OCI-LY1 (cell line): ENCODE measurements at regions not wholly inside any gene's neighbourhood (a gene's known extent, or its start where the extent isn't known, plus 50 kb on each side); places are given as distances from the start of the nearest gene placed in this dataset.

Experiments
- H2AFZ ChIP-seq: fragments of 200-600 bp; sonication (generic), shearing (Covaris generic); 2 replicates; pipeline ENCODE4 v1.6.0; 2014; ENCODE audit warnings: antibody characterized with exemption, mild to moderate bottlenecking, low read length
- H3F3A ChIP-seq: fragments of 200-600 bp; sonication (generic), shearing (Covaris generic); 2 replicates; pipeline ENCODE4 v1.6.0; 2014; ENCODE audit warnings: mild to moderate bottlenecking, antibody characterized with exemption, low read length, moderate library complexity; ENCODE audit not compliant: insufficient read depth
- H3K27ac ChIP-seq: fragments of 200-600 bp; sonication (generic); 2 replicates; pipeline ENCODE4 v1.5.1; 2014; ENCODE audit warnings: low read length, mixed run types, mild to moderate bottlenecking, low read depth; ENCODE audit not compliant: poor library complexity, severe bottlenecking
- H3K27me3 ChIP-seq: fragments of 200-600 bp; sonication (generic); 2 replicates; pipeline ENCODE4 v1.6.0; 2014; ENCODE audit warnings: antibody characterized with exemption, mild to moderate bottlenecking, low read length, moderate library complexity; ENCODE audit not compliant: insufficient read depth
- H3K36me3 ChIP-seq: fragments of 200-600 bp; sonication (generic); 2 replicates; pipeline ENCODE4 v1.6.1; 2014; ENCODE audit warnings: mild to moderate bottlenecking, antibody characterized with exemption, low read length, moderate library complexity, mixed read lengths; ENCODE audit not compliant: insufficient read depth
- H3K4me1 ChIP-seq: fragments of 200-600 bp; sonication (generic); 2 replicates; pipeline ENCODE4 v1.5.1; 2014; ENCODE audit warnings: mild to moderate bottlenecking, low read length, moderate library complexity; ENCODE audit not compliant: insufficient read depth, severe bottlenecking
- H3K4me2 ChIP-seq: fragments of 200-600 bp; sonication (generic), shearing (Covaris generic); 2 replicates; pipeline ENCODE4 v1.6.1; 2014; ENCODE audit warnings: low read length
- H3K4me3 ChIP-seq: fragments of 200-600 bp; sonication (generic); 2 replicates; pipeline ENCODE4 v1.5.1; 2014; ENCODE audit warnings: low read length, low read depth, mild to moderate bottlenecking, mixed read lengths; ENCODE audit not compliant: poor library complexity, severe bottlenecking
- H3K79me2 ChIP-seq: fragments of 200-600 bp; shearing (Covaris generic); 2 replicates; pipeline ENCODE4 v1.6.1; 2016; ENCODE audit warnings: mixed run types, low read length, mixed read lengths; ENCODE audit not compliant: insufficient read depth
- H3K9ac ChIP-seq: fragments of 200-600 bp; sonication (generic), shearing (Covaris generic); 2 replicates; pipeline ENCODE4 v1.6.1; 2014; ENCODE audit warnings: mild to moderate bottlenecking, low read length, mixed read lengths
- H3K9me2 ChIP-seq: fragments of 200-600 bp; sonication (generic), shearing (Covaris generic); 2 replicates; pipeline ENCODE4 v1.6.1; 2014; ENCODE audit warnings: low read depth, mild to moderate bottlenecking, low read length, mixed read lengths
- H3K9me3 ChIP-seq: fragments of 200-600 bp; shearing (Covaris generic); 2 replicates; pipeline ENCODE4 v1.6.1; 2014; ENCODE audit warnings: low read length, mixed read lengths
- H4K20me1 ChIP-seq: fragments of 200-600 bp; sonication (generic), shearing (Covaris generic); 2 replicates; pipeline ENCODE4 v1.6.0; 2016; ENCODE audit warnings: mild to moderate bottlenecking, low read length; ENCODE audit not compliant: insufficient read depth
- CTCF ChIP-seq: fragments of 200-600 bp; sonication (generic), shearing (Covaris generic); IDR thresholded peaks from 2 replicates; pipeline ENCODE4 v1.5.1; 2017; ENCODE audit warnings: mild to moderate bottlenecking, antibody characterized with exemption, low read length, moderate library complexity, mixed read lengths
- EZH2 ChIP-seq: fragments of 200-600 bp; sonication (generic), shearing (Covaris generic); IDR thresholded peaks from 2 replicates; pipeline ENCODE4 v1.8.0; 2017; ENCODE audit warnings: borderline replicate concordance, mixed run types, mild to moderate bottlenecking, antibody characterized with exemption, low read length, moderate library complexity, mixed read lengths

GRCh38 chr6:50442531-50443040, 270.7 kb upstream of the TFAP2D start:
- H3K9me2 ChIP-seq: no peaks in the 10 kb centered on the region
- H3K27ac ChIP-seq: no peak overlapping the region
- H3F3A ChIP-seq: no peaks in the 10 kb centered on the region
- H3K9me3 ChIP-seq: no peaks in the 10 kb centered on the region
- no peaks in the 10 kb centered on the region for H3K79me2 ChIP-seq
- no peaks in the 10 kb centered on the region for H3K36me3 ChIP-seq
- H2AFZ ChIP-seq: no peak overlapping the region
- no peak overlapping the region for H3K4me2 ChIP-seq
- no peaks in the 10 kb centered on the region for H3K27me3 ChIP-seq
- H4K20me1 ChIP-seq: no peaks in the 10 kb centered on the region
- H3K9ac ChIP-seq: no peak overlapping the region
- H3K4me1 ChIP-seq: no peaks in the 10 kb centered on the region
- H3K4me3 ChIP-seq: no peak overlapping the region
- TF ChIP-seq EZH2: no peak

- H3K4me3 ChIP-seq: no peak overlapping the region
- H2AFZ ChIP-seq: no peak overlapping the region
- H3K36me3 ChIP-seq: no peaks in the 10 kb centered on the region
- no peak for TF ChIP-seq EZH2
- no peak for TF ChIP-seq CTCF
- H3K4me1 ChIP-seq: no peaks in the 10 kb centered on the region
- no peaks in the 10 kb centered on the region for H3K9me3 ChIP-seq
- no peak overlapping the region for H3K27ac ChIP-seq
- no peaks in the 10 kb centered on the region for H3K9me2 ChIP-seq
- no peaks in the 10 kb centered on the region for H3K27me3 ChIP-seq
- no peaks in the 10 kb centered on the region for H3K79me2 ChIP-seq
- no peaks in the 10 kb centered on the region for H3F3A ChIP-seq
- H3K4me2 ChIP-seq: no peak overlapping the region
- no peak overlapping the region for H3K9ac ChIP-seq
- no peaks in the 10 kb centered on the region for H4K20me1 ChIP-seq
Measured at GRCh38 chr6:50443144-50443543, 270.2 kb upstream of the TFAP2D start.

GRCh38 chr6:50449128-50449527, 264.2 kb upstream of the TFAP2D start:
- H3K79me2 ChIP-seq: no peaks in the 10 kb centered on the region
- H3K9ac ChIP-seq: no peak overlapping the region

More at GRCh38 chr6:50449128-50449527, 264.2 kb upstream of the TFAP2D start:
- Histone ChIP-seq H3K9me2 (no peaks in the 10 kb centered on the region), H3F3A (no peaks in the 10 kb centered on the region), H3K4me2 (no peak overlapping the region), H3K4me3 (no peak overlapping the region), H3K4me1 (no peaks in the 10 kb centered on the region), H3K27me3 (no peaks in the 10 kb centered on the region), H3K27ac (no peak overlapping the region), H4K20me1 (no peaks in the 10 kb centered on the region), H3K9me3 (no peaks in the 10 kb centered on the region), H3K36me3 (no peaks in the 10 kb centered on the region), H2AFZ (no peak overlapping the region)
- TF ChIP-seq EZH2: no peak
- TF ChIP-seq CTCF: no peak
